ENCODE measurements at regions not wholly inside any gene's neighbourhood (a gene's known extent, or its start where the extent isn't known, plus 50 kb on each side); places are given as distances from the start of the nearest gene placed in this dataset.

DNA sequence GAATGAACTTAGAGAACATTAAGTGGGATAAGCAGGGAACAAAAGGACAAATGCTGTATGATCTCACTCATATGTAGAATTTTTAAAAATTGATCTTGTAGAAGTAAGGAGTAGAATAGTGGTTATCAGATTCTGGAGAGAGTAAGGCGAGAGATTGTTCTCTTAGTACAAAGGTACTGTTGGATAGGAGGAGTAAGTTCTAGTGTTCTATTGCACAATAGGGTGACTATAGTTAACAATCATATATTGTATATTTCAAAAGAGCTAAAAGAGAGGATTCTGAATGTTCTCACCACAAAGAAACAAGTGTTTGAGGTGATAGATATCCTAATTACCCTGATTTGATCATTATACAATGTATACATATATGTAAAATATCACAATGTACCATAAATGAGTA, 735.9 kb downstream of the NCAM2 start:
- no peaks in the 10 kb centered on the region for H3K27me3 ChIP-seq (ENCODE audit: control insufficient read depth, insufficient read depth, low read length)
- ChIA-PET POLR2A (no interaction called here), CTCF (no interaction called here)
- no peaks in the 10 kb centered on the region for H3K36me3 ChIP-seq (ENCODE audit: control insufficient read depth, insufficient read depth, low read length)
- no peak for DNase-seq (ENCODE audit: low read depth)
- H3K4me3 ChIP-seq (ENCODE audit: low read depth, low read length) = no peak overlapping the region
- TF ChIP-seq, protein P1, sequence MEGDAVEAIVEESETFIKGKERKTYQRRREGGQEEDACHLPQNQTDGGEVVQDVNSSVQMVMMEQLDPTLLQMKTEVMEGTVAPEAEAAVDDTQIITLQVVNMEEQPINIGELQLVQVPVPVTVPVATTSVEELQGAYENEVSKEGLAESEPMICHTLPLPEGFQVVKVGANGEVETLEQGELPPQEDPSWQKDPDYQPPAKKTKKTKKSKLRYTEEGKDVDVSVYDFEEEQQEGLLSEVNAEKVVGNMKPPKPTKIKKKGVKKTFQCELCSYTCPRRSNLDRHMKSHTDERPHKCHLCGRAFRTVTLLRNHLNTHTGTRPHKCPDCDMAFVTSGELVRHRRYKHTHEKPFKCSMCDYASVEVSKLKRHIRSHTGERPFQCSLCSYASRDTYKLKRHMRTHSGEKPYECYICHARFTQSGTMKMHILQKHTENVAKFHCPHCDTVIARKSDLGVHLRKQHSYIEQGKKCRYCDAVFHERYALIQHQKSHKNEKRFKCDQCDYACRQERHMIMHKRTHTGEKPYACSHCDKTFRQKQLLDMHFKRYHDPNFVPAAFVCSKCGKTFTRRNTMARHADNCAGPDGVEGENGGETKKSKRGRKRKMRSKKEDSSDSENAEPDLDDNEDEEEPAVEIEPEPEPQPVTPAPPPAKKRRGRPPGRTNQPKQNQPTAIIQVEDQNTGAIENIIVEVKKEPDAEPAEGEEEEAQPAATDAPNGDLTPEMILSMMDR (IDR thresholded peaks at IDR 0.05; ENCODE audit: insufficient read depth, low read depth, low read length) = no peak

DNA sequence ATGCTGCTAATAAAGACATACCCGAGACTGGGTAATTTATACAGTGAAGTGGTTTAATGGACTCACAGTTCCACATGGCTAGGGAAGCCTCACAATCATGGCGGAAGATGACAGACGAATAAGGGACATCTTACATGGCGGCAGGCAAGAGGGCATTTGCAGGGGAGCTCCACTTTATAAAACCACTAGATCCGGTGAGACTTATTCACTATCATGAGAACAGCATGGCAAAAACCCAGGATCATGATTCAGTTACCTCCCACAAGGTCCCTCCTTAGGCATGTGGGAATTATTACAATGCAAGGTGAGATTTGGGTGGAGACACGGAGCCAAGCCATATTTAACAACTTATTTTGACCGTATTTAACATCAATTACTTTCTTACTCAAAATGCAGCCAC, 739.0 kb downstream of the NCAM2 start:
- TF ChIP-seq, protein P1 (IDR thresholded peaks at IDR 0.05; ENCODE audit: insufficient read depth, low read depth, low read length) = no peak
- no peak for DNase-seq (ENCODE audit: low read depth)
- H3K36me3 ChIP-seq (ENCODE audit: control insufficient read depth, insufficient read depth, low read length) = no peaks in the 10 kb centered on the region
- ChIA-PET CTCF (no interaction called here), POLR2A (no interaction called here)
- H3K4me3 ChIP-seq (ENCODE audit: low read depth, low read length) = no peak overlapping the region
- H3K27me3 ChIP-seq (ENCODE audit: control insufficient read depth, insufficient read depth, low read length) = no peaks in the 10 kb centered on the region

DNA sequence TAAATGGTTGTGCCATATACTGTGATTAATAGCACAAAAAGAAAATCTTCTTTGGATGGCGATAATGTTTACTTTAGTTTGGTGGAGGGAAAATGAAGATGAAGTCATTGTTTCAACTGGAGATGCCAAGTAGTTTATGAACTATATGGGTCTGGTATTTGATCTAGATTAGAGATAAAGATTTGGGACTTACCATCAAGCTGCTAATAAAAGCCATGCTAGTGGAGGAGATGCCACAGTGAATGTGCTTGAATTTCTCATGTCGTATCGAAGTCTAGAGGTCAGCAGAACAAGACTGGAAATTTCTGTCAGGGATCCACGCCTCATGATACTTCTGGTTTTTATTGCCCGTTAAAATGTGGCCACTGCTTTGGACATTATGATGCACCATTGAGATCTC, 742.0 kb downstream of the NCAM2 start:
- TF ChIP-seq, protein P1 (IDR thresholded peaks at IDR 0.05; ENCODE audit: insufficient read depth, low read depth, low read length) = no peak
- no peak for DNase-seq (ENCODE audit: low read depth)
- ChIA-PET CTCF (interaction anchor here (1.3 kb wide), 1 partner anchor 9 kb away, joined by 4 read pairs; no protein-coding TSS in a partner anchor), POLR2A (no interaction called here)
- Histone ChIP-seq H3K4me3 (ENCODE audit: low read depth, low read length) (no peak overlapping the region), H3K27me3 (ENCODE audit: control insufficient read depth, insufficient read depth, low read length) (no peaks in the 10 kb centered on the region), H3K36me3 (ENCODE audit: control insufficient read depth, insufficient read depth, low read length) (no peaks in the 10 kb centered on the region)

DNA sequence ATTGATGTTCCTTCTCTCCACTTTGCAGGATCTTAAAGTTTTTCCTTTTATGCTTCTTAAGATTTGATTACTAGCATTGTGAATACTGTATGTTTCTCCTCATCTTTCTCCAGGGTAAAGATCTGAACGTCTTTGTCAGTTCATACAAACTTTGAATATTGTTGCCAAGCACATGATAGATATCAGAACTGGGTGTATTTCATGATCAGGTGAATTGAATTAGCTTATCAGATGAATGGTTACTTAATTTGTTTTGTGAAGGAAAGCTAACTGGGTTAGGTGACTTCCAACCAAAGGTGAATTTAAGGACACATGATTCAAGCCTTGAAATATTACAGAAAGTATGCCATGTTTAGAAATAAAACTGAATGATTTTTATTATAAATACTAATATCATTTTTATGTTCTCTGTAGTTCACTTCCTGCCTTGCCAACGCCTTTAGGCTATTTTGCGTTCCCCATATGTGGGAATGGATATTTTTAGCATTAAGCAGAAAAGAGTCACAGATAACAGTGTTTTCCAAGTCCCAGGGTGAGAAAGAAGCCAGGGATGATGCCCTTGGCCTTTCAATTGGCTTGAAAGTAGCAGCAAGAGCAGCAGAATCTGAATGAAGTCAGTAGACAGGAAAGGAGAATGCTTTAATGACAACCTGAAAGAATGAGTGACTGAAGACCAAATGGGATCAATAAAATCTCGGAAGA, 752.1 kb downstream of the NCAM2 start:
- CTCF ChIA-PET = interaction anchor here (1.2 kb wide), 1 partner anchor 10 kb away, joined by 4 read pairs; no protein-coding TSS in a partner anchor

GRCh38 chr21:21751286-21751685, 753.1 kb downstream of the NCAM2 start:
- H3K4me3 ChIP-seq (ENCODE audit: low read depth, low read length) = no peak overlapping the region
- ChIA-PET POLR2A (no interaction called here), CTCF (no interaction called here)
- TF ChIP-seq, protein P1 (IDR thresholded peaks at IDR 0.05; ENCODE audit: insufficient read depth, low read depth, low read length) = no peak
- H3K27me3 ChIP-seq (ENCODE audit: control insufficient read depth, insufficient read depth, low read length) = no peaks in the 10 kb centered on the region
- no peak for DNase-seq (ENCODE audit: low read depth)
- no peaks in the 10 kb centered on the region for H3K36me3 ChIP-seq (ENCODE audit: control insufficient read depth, insufficient read depth, low read length)

More for the DNA sequence above, 752.1 kb downstream of the NCAM2 start:
- TF ChIP-seq, protein P1 (IDR thresholded peaks at IDR 0.05; ENCODE audit: insufficient read depth, low read depth, low read length) = no peak
- H3K27me3 ChIP-seq (ENCODE audit: control insufficient read depth, insufficient read depth, low read length) = no peaks in the 10 kb centered on the region
- POLR2A ChIA-PET = no interaction called here
- no peaks in the 10 kb centered on the region for H3K36me3 ChIP-seq (ENCODE audit: control insufficient read depth, insufficient read depth, low read length)
- no peak overlapping the region for H3K4me3 ChIP-seq (ENCODE audit: low read depth, low read length)
- DNase-seq (ENCODE audit: low read depth) = no peak
